Right lung (tissue), 2 donors: ENCODE measurements at regions not wholly inside any gene's neighbourhood (a gene's known extent, or its start where the extent isn't known, plus 50 kb on each side); places are given as distances from the start of the nearest gene placed in this dataset.

Experiments used
- DNase-seq, 2 donors: peaks; one replicate each; pipeline ENCODE4 v3.0.0-alpha.2; 2013

- no peak for DNase-seq
These were observed 60.6 kb upstream of the IL12A start for GRCh38 chr3:159928071-159928491.

GRCh38 chr3:159928666-159929065, 60.0 kb upstream of the IL12A start:
- DNase-seq, result no peak

GRCh38 chr3:159929171-159930141, 59.2 kb upstream of the IL12A start:
- DNase-seq, result peak; percentile 6 to 8

GRCh38 chr3:159934216-159934615, 54.4 kb upstream of the IL12A start:
- DNase-seq, result no peak

- no peak for DNase-seq
These were observed 52.1 kb upstream of the IL12A start for GRCh38 chr3:159936541-159936940.

- DNase-seq, result no peak
These were observed 51.0 kb upstream of the IL12A start for GRCh38 chr3:159937561-159938166.

GRCh38 chr3:159938714-159939113, 49.9 kb upstream of the IL12A start:
- no peak for DNase-seq
